ENCODE measurements at regions not wholly inside any gene's neighbourhood (a gene's known extent, or its start where the extent isn't known, plus 50 kb on each side); places are given as distances from the start of the nearest gene placed in this dataset.

GRCh38 chr5:29935371-29935770 lies 1258.1 kb upstream of the CDH6 start (continued):
- TF ChIP-seq GTF2F1 (IDR thresholded peaks at IDR 0.05; ENCODE audit: borderline replicate concordance, low read depth, low read length): no peak
- TF ChIP-seq SIX5 (IDR thresholded peaks at IDR 0.05; ENCODE audit: low read depth, low read length): no peak
- no peak for TF ChIP-seq RBBP5 (IDR thresholded peaks at IDR 0.05; ENCODE audit: borderline replicate concordance, low read depth, low read length)
- TF ChIP-seq SUZ12 (IDR thresholded peaks at IDR 0.05; ENCODE audit: low read length): no peak

Data from H1 (cell line).